Mammary epithelial cell (primary cell): ENCODE measurements at regions not wholly inside any gene's neighbourhood (a gene's known extent, or its start where the extent isn't known, plus 50 kb on each side); places are given as distances from the start of the nearest gene placed in this dataset.

Experiments
- CTCF ChIP-seq, 2 donors: IDR thresholded peaks in 1 of 2; conservative IDR thresholded peaks in 1 of 2; 2 replicates each; pipeline ENCODE4 v1.5.1; 2011 to 2012; ENCODE audit warnings: inconsistent platforms in 2 of 2, low read length in 2 of 2, mild to moderate bottlenecking in 2 of 2, control low read depth in 1 of 2, low read depth in 1 of 2; ENCODE audit not compliant: insufficient read depth in 1 of 2; ENCODE audit errors: extremely low read depth in 1 of 2
- EZH2 ChIP-seq: IDR thresholded peaks from 2 replicates; pipeline ENCODE4 v1.6.1; 2012; ENCODE audit warnings: low read length, inconsistent platforms, borderline replicate concordance

- TF ChIP-seq CTCF (conservative IDR thresholded peaks at IDR 0.05 in 1 of 2, IDR thresholded peaks at IDR 0.05 in 1 of 2; ENCODE audit: extremely low read depth in 1 of 2, insufficient read depth in 1 of 2, low read depth in 1 of 2, low read length in 2 of 2) (no peak), EZH2 (no peak)
Observed at GRCh38 chr5:147112899-147113298, 121.9 kb upstream of the STK32A start.
